Ectodermal cell (in vitro differentiated cells): ENCODE measurements at regions not wholly inside any gene's neighbourhood (a gene's known extent, or its start where the extent isn't known, plus 50 kb on each side); places are given as distances from the start of the nearest gene placed in this dataset.

Experiments
- H3K27ac ChIP-seq: 2 replicates; pipeline ENCODE4 v1.7.0; 2013; ENCODE audit warnings: mild to moderate bottlenecking, low read depth, low read length; ENCODE audit not compliant: insufficient read depth, poor library complexity, severe bottlenecking
- H3K27me3 ChIP-seq: 2 replicates; pipeline ENCODE4 v1.7.0; 2013; ENCODE audit warnings: mild to moderate bottlenecking, low read length; ENCODE audit not compliant: insufficient read depth, control insufficient read depth, poor library complexity, severe bottlenecking
- H3K36me3 ChIP-seq: one replicate; pipeline ENCODE4 v1.7.0; 2013; ENCODE audit warnings: low read length; ENCODE audit not compliant: control insufficient read depth, insufficient read depth
- H3K4me1 ChIP-seq: one replicate; pipeline ENCODE4 v1.7.0; 2013; ENCODE audit warnings: low read length; ENCODE audit not compliant: control insufficient read depth, insufficient read depth
- H3K4me3 ChIP-seq: 2 replicates; pipeline ENCODE4 v1.7.0; 2013; ENCODE audit warnings: low read depth, low read length, control low read depth; ENCODE audit not compliant: insufficient read depth
- H3K9me3 ChIP-seq: 2 replicates; pipeline ENCODE4 v1.7.0; 2013; ENCODE audit warnings: mild to moderate bottlenecking, low read length, moderate library complexity; ENCODE audit not compliant: control insufficient read depth
- WGBS, 2 experiments: methylation state at CpG; one replicate each; pipeline ENCODE4 v1.1.7; 2013; ENCODE audit warnings: missing lambda C conversion rate in 2 of 2; 5-methylcytosine and 5-hydroxymethylcytosine counted together

GRCh38 chr5:107072967-107073366, 597.8 kb downstream of the EFNA5 start:
- Histone ChIP-seq H3K27ac (no peak overlapping the region), H3K4me3 (no peak overlapping the region), H3K9me3 (no peaks in the 10 kb centered on the region), H3K4me1 (no peaks in the 10 kb centered on the region), H3K27me3 (no peaks in the 10 kb centered on the region), H3K36me3 (no peaks in the 10 kb centered on the region)
- 100% methylated on average over 1 of the region's 1 CpG for WGBS, 2 experiments

- H3K4me1 ChIP-seq: no peaks in the 10 kb centered on the region
These were observed 598.3 kb downstream of the EFNA5 start for GRCh38 chr5:107072440-107072839.

GRCh38 chr5:107068782-107069181, 602.0 kb downstream of the EFNA5 start:
- 40% methylated on average over 1 of the region's 1 CpG; no CpG with 5 or more reads in 1 of the 2 experiments for WGBS, 2 experiments
- Histone ChIP-seq H3K4me1 (no peaks in the 10 kb centered on the region), H3K4me3 (no peak overlapping the region), H3K36me3 (no peaks in the 10 kb centered on the region), H3K27ac (no peak overlapping the region), H3K9me3 (no peaks in the 10 kb centered on the region), H3K27me3 (no peaks in the 10 kb centered on the region)

More at GRCh38 chr5:107072440-107072839, 598.3 kb downstream of the EFNA5 start:
- Histone ChIP-seq H3K27ac (no peak overlapping the region), H3K36me3 (no peaks in the 10 kb centered on the region), H3K27me3 (no peaks in the 10 kb centered on the region), H3K4me3 (no peak overlapping the region), H3K9me3 (no peaks in the 10 kb centered on the region)

- 58 to 60% methylated on average over 4 of the region's 4 CpGs for WGBS, 2 experiments
- Histone ChIP-seq H3K27me3 (no peaks in the 10 kb centered on the region), H3K4me1 (no peaks in the 10 kb centered on the region), H3K4me3 (no peak overlapping the region), H3K27ac (no peak overlapping the region), H3K9me3 (no peaks in the 10 kb centered on the region), H3K36me3 (no peaks in the 10 kb centered on the region)
These were observed 603.3 kb downstream of the EFNA5 start for GRCh38 chr5:107067395-107067794.

- Histone ChIP-seq H3K36me3 (no peaks in the 10 kb centered on the region), H3K4me3 (no peak overlapping the region), H3K27me3 (no peaks in the 10 kb centered on the region), H3K4me1 (no peaks in the 10 kb centered on the region), H3K9me3 (no peaks in the 10 kb centered on the region), H3K27ac (no peak overlapping the region)
These were observed 607.2 kb downstream of the EFNA5 start for GRCh38 chr5:107063511-107063910.

- 74 to 78% methylated on average over 3 of the region's 3 CpGs for WGBS, 2 experiments
- no peak overlapping the region for H3K4me3 ChIP-seq
- H3K36me3 ChIP-seq: no peaks in the 10 kb centered on the region
- no peaks in the 10 kb centered on the region for H3K9me3 ChIP-seq
- no peak overlapping the region for H3K27ac ChIP-seq
- no peaks in the 10 kb centered on the region for H3K27me3 ChIP-seq
- no peaks in the 10 kb centered on the region for H3K4me1 ChIP-seq
These were observed 611.9 kb downstream of the EFNA5 start for GRCh38 chr5:107058803-107059202.

- Histone ChIP-seq H3K27me3 (no peaks in the 10 kb centered on the region), H3K4me1 (no peaks in the 10 kb centered on the region), H3K27ac (no peak overlapping the region), H3K9me3 (no peaks in the 10 kb centered on the region), H3K4me3 (no peak overlapping the region), H3K36me3 (no peaks in the 10 kb centered on the region)
- WGBS, 2 experiments: 100% methylated on average over 1 of the region's 1 CpG
These were observed 612.5 kb downstream of the EFNA5 start for GRCh38 chr5:107058235-107058634.

- no peaks in the 10 kb centered on the region for H3K36me3 ChIP-seq
- H3K27ac ChIP-seq: no peak overlapping the region
- no peaks in the 10 kb centered on the region for H3K4me1 ChIP-seq
- H3K27me3 ChIP-seq: no peaks in the 10 kb centered on the region
- 89 to 92% methylated on average over 2 of the region's 2 CpGs for WGBS, 2 experiments
- no peaks in the 10 kb centered on the region for H3K9me3 ChIP-seq
- H3K4me3 ChIP-seq: no peak overlapping the region
These were observed 614.5 kb downstream of the EFNA5 start for GRCh38 chr5:107056278-107056677.

- 88 to 93% methylated on average over 2 of the region's 2 CpGs for WGBS, 2 experiments
- Histone ChIP-seq H3K4me3 (no peak overlapping the region), H3K9me3 (no peaks in the 10 kb centered on the region), H3K4me1 (no peaks in the 10 kb centered on the region), H3K27me3 (no peaks in the 10 kb centered on the region), H3K27ac (no peak overlapping the region), H3K36me3 (no peaks in the 10 kb centered on the region)
These were observed 623.7 kb downstream of the EFNA5 start for GRCh38 chr5:107047048-107047447.

- 91% methylated on average over 1 of the region's 1 CpG; no CpG with 5 or more reads in 1 of the 2 experiments for WGBS, 2 experiments
- Histone ChIP-seq H3K27me3 (no peaks in the 10 kb centered on the region), H3K4me3 (no peak overlapping the region), H3K36me3 (no peaks in the 10 kb centered on the region), H3K27ac (no peak overlapping the region), H3K4me1 (no peaks in the 10 kb centered on the region), H3K9me3 (no peaks in the 10 kb centered on the region)
These were observed 627.1 kb downstream of the EFNA5 start for GRCh38 chr5:107043665-107044064.

GRCh38 chr5:107040907-107041306, 629.8 kb downstream of the EFNA5 start:
- no peaks in the 10 kb centered on the region for H3K36me3 ChIP-seq
- no peaks in the 10 kb centered on the region for H3K9me3 ChIP-seq
- no peak overlapping the region for H3K27ac ChIP-seq
- H3K27me3 ChIP-seq: no peaks in the 10 kb centered on the region
- no peaks in the 10 kb centered on the region for H3K4me1 ChIP-seq
- H3K4me3 ChIP-seq: no peak overlapping the region
